Cerebellar nuclear complex (tissue), 1 donor: ENCODE measurements at regions not wholly inside any gene's neighbourhood (a gene's known extent, or its start where the extent isn't known, plus 50 kb on each side); places are given as distances from the start of the nearest gene placed in this dataset.

Source experiments
- DNase-seq, 2 experiments: peaks; one replicate each; lab custom pipeline; 2025; lab: John Stamatoyannopoulos, UW

- DNase-seq: no peak
Measured at GRCh38 chr18:45119876-45120275, 439.2 kb downstream of the SETBP1 start.

GRCh38 chr18:45121146-45121545 is 440.5 kb downstream of the SETBP1 start:
- DNase-seq: no peak

GRCh38 chr18:45122506-45122905 is 441.8 kb downstream of the SETBP1 start:
- DNase-seq: no peak

- no peak for DNase-seq
Measured at GRCh38 chr18:45127405-45127804, 446.7 kb downstream of the SETBP1 start.

GRCh38 chr18:45133276-45133675 is 452.6 kb downstream of the SETBP1 start:
- DNase-seq: no peak

- DNase-seq: no peak
Measured at GRCh38 chr18:45136381-45137086, 455.8 kb downstream of the SETBP1 start.

GRCh38 chr18:45137087-45137419 is 456.4 kb downstream of the SETBP1 start:
- no peak for DNase-seq

- no peak for DNase-seq
Measured at GRCh38 chr18:45139478-45139877, 458.8 kb downstream of the SETBP1 start.

GRCh38 chr18:45142868-45143267 is 462.2 kb downstream of the SETBP1 start:
- no peak for DNase-seq

GRCh38 chr18:45149712-45150111 is 465.6 kb upstream of the SLC14A2 start:
- no peak for DNase-seq

GRCh38 chr18:45151645-45152044 is 463.6 kb upstream of the SLC14A2 start:
- DNase-seq: no peak

- DNase-seq: no peak
Measured at GRCh38 chr18:45155526-45155925, 459.8 kb upstream of the SLC14A2 start.

GRCh38 chr18:45156946-45157345 is 458.3 kb upstream of the SLC14A2 start:
- no peak for DNase-seq

GRCh38 chr18:45157576-45157975 is 457.7 kb upstream of the SLC14A2 start:
- no peak for DNase-seq

- no peak for DNase-seq
Measured at GRCh38 chr18:45161850-45162249, 453.4 kb upstream of the SLC14A2 start.

GRCh38 chr18:45163871-45164270 is 451.4 kb upstream of the SLC14A2 start:
- no peak for DNase-seq

- DNase-seq: no peak
Measured at GRCh38 chr18:45164551-45164950, 450.7 kb upstream of the SLC14A2 start.

GRCh38 chr18:45165176-45165713 is 450.0 kb upstream of the SLC14A2 start:
- no peak for DNase-seq

- no peak for DNase-seq
Measured at GRCh38 chr18:45165871-45166270, 449.4 kb upstream of the SLC14A2 start.

GRCh38 chr18:45166341-45166835 is 448.9 kb upstream of the SLC14A2 start:
- no peak for DNase-seq

- no peak for DNase-seq
Measured at GRCh38 chr18:45166836-45167551, 448.3 kb upstream of the SLC14A2 start.

GRCh38 chr18:45167631-45168280 is 447.5 kb upstream of the SLC14A2 start:
- no peak for DNase-seq
